IMR-90 (cell line): ENCODE measurements at regions not wholly inside any gene's neighbourhood (a gene's known extent, or its start where the extent isn't known, plus 50 kb on each side); places are given as distances from the start of the nearest gene placed in this dataset.

Experiments used
- ATAC-seq: fragments of 200-7000 bp; cut with Tn5 transposase; 2 replicates; pipeline ENCODE4 v1.9.1; 2020; ENCODE audit warnings: low read depth, mild to moderate bottlenecking, moderate library complexity
- BruUV-seq: library from RNA; stranded (reverse); fragments of 400-500 nt; replicated peaks from 2 replicates; lab custom pipeline; 2021; lab: Mats Ljungman, UMichigan
- CTCF ChIA-PET: fragments of 300-600 bp; formaldehyde crosslinking; extraction: SDS; loops from one replicate; lab custom pipeline; 2021; ENCODE audit warnings: antibody characterized with exemption; lab: Yijun Ruan, JAX
- POLR2A ChIA-PET: fragments of 300-600 bp; sonication (Branson Sonifier 250); formaldehyde crosslinking; loops from one replicate; lab custom pipeline; 2022; ENCODE audit warnings: antibody characterized with exemption; ENCODE audit not compliant: unreplicated experiment; lab: Charles Lee
- DNase-seq: peaks from one replicate; pipeline ENCODE4 v3.0.0; 2013
- H2AFZ ChIP-seq: replicated peaks from 2 replicates; pipeline ENCODE3; 2013; ENCODE audit warnings: low read length, mild to moderate bottlenecking; ENCODE audit not compliant: poor library complexity
- H2AK5ac ChIP-seq: 2 replicates; pipeline ENCODE4 v1.6.1; 2013; ENCODE audit warnings: low read depth, low read length, inconsistent platforms
- H2AK9ac ChIP-seq: replicated peaks from 2 replicates; pipeline ENCODE3; 2013; ENCODE audit warnings: mild to moderate bottlenecking, low read depth, low read length, moderate library complexity; ENCODE audit not compliant: poor library complexity
- H2BK120ac ChIP-seq: 2 replicates; pipeline ENCODE4 v1.6.1; 2013; ENCODE audit warnings: low read depth, low read length, inconsistent platforms
- H2BK15ac ChIP-seq: 3 replicates; pipeline ENCODE4 v1.6.1; 2013; ENCODE audit warnings: low read depth, low read length, inconsistent platforms
- H2BK20ac ChIP-seq: 2 replicates; pipeline ENCODE4 v1.6.1; 2013; ENCODE audit warnings: low read depth, mild to moderate bottlenecking, inconsistent platforms, low read length, moderate library complexity
- H2BK5ac ChIP-seq: 2 replicates; pipeline ENCODE4 v1.6.1; 2013; ENCODE audit warnings: mild to moderate bottlenecking, low read depth, low read length, inconsistent platforms; ENCODE audit not compliant: poor library complexity, severe bottlenecking
- H3K14ac ChIP-seq: replicated peaks from 2 replicates; pipeline ENCODE4 v1.6.1; 2013; ENCODE audit warnings: low read depth, low read length, inconsistent platforms
- H3K18ac ChIP-seq: 2 replicates; pipeline ENCODE4 v1.6.1; 2013; ENCODE audit warnings: low read depth, low read length, control low read depth
- H3K23ac ChIP-seq: 2 replicates; pipeline ENCODE4 v1.6.1; 2013; ENCODE audit warnings: low read depth, low read length, inconsistent platforms
- H3K27ac ChIP-seq: 2 replicates; pipeline ENCODE4 v1.5.1; 2013; ENCODE audit warnings: mild to moderate bottlenecking, control low read depth, low read length; ENCODE audit not compliant: insufficient read depth
- H3K27me3 ChIP-seq: 2 replicates; pipeline ENCODE4 v1.6.1; 2013; ENCODE audit warnings: low read length; ENCODE audit not compliant: control insufficient read depth, insufficient read depth
- H3K36me3 ChIP-seq: 2 replicates; pipeline ENCODE4 v1.6.1; 2013; ENCODE audit warnings: low read length, mixed read lengths; ENCODE audit not compliant: control insufficient read depth, insufficient read depth
- H3K4ac ChIP-seq: 2 replicates; pipeline ENCODE4 v1.6.1; 2013; ENCODE audit warnings: low read depth, low read length, inconsistent platforms
- H3K4me1 ChIP-seq: 2 replicates; pipeline ENCODE4 v1.6.1; 2013; ENCODE audit warnings: low read length, mixed read lengths; ENCODE audit not compliant: control insufficient read depth, insufficient read depth
- H3K4me2 ChIP-seq: 2 replicates; pipeline ENCODE4 v1.6.1; 2013; ENCODE audit warnings: low read depth, mild to moderate bottlenecking, control low read depth, low read length, moderate library complexity
- H3K4me3 ChIP-seq: 2 replicates; pipeline ENCODE4 v1.5.1; 2013; ENCODE audit warnings: low read depth, mild to moderate bottlenecking, control low read depth, low read length, moderate library complexity; ENCODE audit not compliant: insufficient read depth
- H3K56ac ChIP-seq: 2 replicates; pipeline ENCODE4 v1.6.1; 2013; ENCODE audit warnings: low read length, inconsistent platforms; ENCODE audit not compliant: insufficient read depth; ENCODE audit errors: extremely low read depth
- H3K79me1 ChIP-seq, 2 experiments: 2 replicates each; pipeline ENCODE4 v1.6.1; 2013; ENCODE audit warnings: low read length in 2 of 2, inconsistent platforms in 1 of 2, low read depth in 1 of 2
- H3K9ac ChIP-seq: 2 replicates; pipeline ENCODE4 v1.6.1; 2013; ENCODE audit warnings: low read depth, low read length, control low read depth
- H3K9me1 ChIP-seq: 2 replicates; pipeline ENCODE4 v1.6.1; 2013; ENCODE audit warnings: low read length, inconsistent platforms; ENCODE audit not compliant: insufficient read depth
- H3K9me3 ChIP-seq: 2 replicates; pipeline ENCODE4 v1.6.1; 2013; ENCODE audit warnings: low read length; ENCODE audit not compliant: control insufficient read depth, insufficient read depth
- H4K20me1 ChIP-seq: 2 replicates; pipeline ENCODE4 v1.6.1; 2013; ENCODE audit warnings: low read length, inconsistent platforms; ENCODE audit not compliant: insufficient read depth
- H4K5ac ChIP-seq: 2 replicates; pipeline ENCODE4 v1.6.1; 2013; ENCODE audit warnings: mild to moderate bottlenecking, low read depth, low read length, control low read depth
- H4K8ac ChIP-seq, 2 experiments: 2 replicates each; pipeline ENCODE4 v1.6.1; 2013; ENCODE audit warnings: low read depth in 2 of 2, low read length in 2 of 2, control low read depth in 1 of 2, inconsistent platforms in 1 of 2
- H4K91ac ChIP-seq: 2 replicates; pipeline ENCODE4 v1.6.1; 2013; ENCODE audit warnings: low read depth, low read length, inconsistent platforms; ENCODE audit not compliant: insufficient read depth
- BHLHE40 ChIP-seq: fragments of 150-350 bp; IDR thresholded peaks from 2 replicates; pipeline ENCODE4 v1.6.1; 2016; ENCODE audit warnings: mild to moderate bottlenecking, low read depth, low read length
- CEBPB ChIP-seq: IDR thresholded peaks from 2 replicates; pipeline ENCODE4 v1.6.1; 2012; ENCODE audit warnings: low read depth, low read length, improper control_type of control experiment
- CHD1 ChIP-seq: IDR thresholded peaks from 2 replicates; pipeline ENCODE4 v1.6.1; 2012; ENCODE audit warnings: low read depth, low read length, improper control_type of control experiment
- FOS ChIP-seq: fragments of 150-350 bp; IDR thresholded peaks from 2 replicates; pipeline ENCODE4 v1.6.1; 2016; ENCODE audit warnings: low read depth, low read length
- MAFK ChIP-seq: IDR thresholded peaks from 2 replicates; pipeline ENCODE4 v1.6.1; 2012; ENCODE audit warnings: low read depth, low read length, improper control_type of control experiment
- MAZ ChIP-seq: IDR thresholded peaks from 2 replicates; pipeline ENCODE4 v1.6.1; 2012; ENCODE audit warnings: low read depth, mild to moderate bottlenecking, low read length, improper control_type of control experiment, moderate library complexity, borderline replicate concordance
- MXI1 ChIP-seq: IDR thresholded peaks from 2 replicates; pipeline ENCODE4 v1.6.1; 2012; ENCODE audit warnings: low read depth, mild to moderate bottlenecking, low read length, moderate library complexity, borderline replicate concordance
- NFE2L2 ChIP-seq: fragments of 150-350 bp; IDR thresholded peaks from 2 replicates; pipeline ENCODE4 v1.6.1; 2016; ENCODE audit warnings: low read depth, mild to moderate bottlenecking, low read length
- POLR2A ChIP-seq: IDR thresholded peaks from 2 replicates; pipeline ENCODE4 v1.6.1; 2012; ENCODE audit warnings: mild to moderate bottlenecking, low read depth, low read length
- RAD21 ChIP-seq: IDR thresholded peaks from 2 replicates; pipeline ENCODE4 v1.6.1; 2012; ENCODE audit warnings: low read length, improper control_type of control experiment
- RCOR1 ChIP-seq: IDR thresholded peaks from 2 replicates; pipeline ENCODE4 v1.6.1; 2012; ENCODE audit warnings: mild to moderate bottlenecking, low read length, improper control_type of control experiment; ENCODE audit not compliant: insufficient replicate concordance
- RFX5 ChIP-seq: IDR thresholded peaks from 2 replicates; pipeline ENCODE4 v1.8.0; 2012; ENCODE audit warnings: low read depth, mild to moderate bottlenecking, low read length, moderate library complexity
- SMC3 ChIP-seq: fragments of 150-350 bp; IDR thresholded peaks from 2 replicates; pipeline ENCODE4 v1.6.1; 2016; ENCODE audit warnings: low read depth, mild to moderate bottlenecking, antibody characterized with exemption, low read length, moderate library complexity
- WGBS, 2 experiments: methylation state at CpG; one replicate each; pipeline versions ENCODE4 v1.1.5 to v1.1.7; 2013; ENCODE audit warnings: missing lambda C conversion rate in 2 of 2; ENCODE audit not compliant: insufficient read length in 1 of 2; ENCODE audit errors: extremely low coverage in 2 of 2; 5-methylcytosine and 5-hydroxymethylcytosine counted together
- dilution Hi-C: fragments of 300-500 bp; cut with HindIII; formaldehyde crosslinking; loops from one replicate; pipeline ENCODE4 v1.14.3; 2018; ENCODE audit warnings: low sequenced_read_pairs; ENCODE audit not compliant: unreplicated experiment
- in situ Hi-C: fragments of 300-500 bp; cut with MboI; formaldehyde crosslinking; loops from 3 replicates; pipeline ENCODE4 v1.14.3; 2019; ENCODE audit warnings: low sequenced_read_pairs, inconsistent platforms, mixed read lengths
- intact Hi-C: fragments of 100-400 bp; cut with micrococcal nuclease; formaldehyde crosslinking; loops from 2 replicates; pipeline ENCODE4 v1.10.0; 2022
- TF ChIP-seq, protein P1 (sequence below): fragments of 150-350 bp; IDR thresholded peaks from 2 replicates; pipeline ENCODE4 v1.6.1; 2016; ENCODE audit warnings: low read depth, mild to moderate bottlenecking, low read length, moderate library complexity, borderline replicate concordance
- TF ChIP-seq, protein P2 (sequence below): fragments of 150-350 bp; IDR thresholded peaks from 2 replicates; pipeline ENCODE4 v1.6.1; 2017; ENCODE audit warnings: mild to moderate bottlenecking, antibody characterized with exemption, low read length, low read depth
- TF ChIP-seq, protein P3 (sequence below): conservative IDR thresholded peaks from 2 replicates; pipeline ENCODE4 v1.5.1; 2012; ENCODE audit warnings: mild to moderate bottlenecking, low read depth, low read length, improper control_type of control experiment

DNA sequence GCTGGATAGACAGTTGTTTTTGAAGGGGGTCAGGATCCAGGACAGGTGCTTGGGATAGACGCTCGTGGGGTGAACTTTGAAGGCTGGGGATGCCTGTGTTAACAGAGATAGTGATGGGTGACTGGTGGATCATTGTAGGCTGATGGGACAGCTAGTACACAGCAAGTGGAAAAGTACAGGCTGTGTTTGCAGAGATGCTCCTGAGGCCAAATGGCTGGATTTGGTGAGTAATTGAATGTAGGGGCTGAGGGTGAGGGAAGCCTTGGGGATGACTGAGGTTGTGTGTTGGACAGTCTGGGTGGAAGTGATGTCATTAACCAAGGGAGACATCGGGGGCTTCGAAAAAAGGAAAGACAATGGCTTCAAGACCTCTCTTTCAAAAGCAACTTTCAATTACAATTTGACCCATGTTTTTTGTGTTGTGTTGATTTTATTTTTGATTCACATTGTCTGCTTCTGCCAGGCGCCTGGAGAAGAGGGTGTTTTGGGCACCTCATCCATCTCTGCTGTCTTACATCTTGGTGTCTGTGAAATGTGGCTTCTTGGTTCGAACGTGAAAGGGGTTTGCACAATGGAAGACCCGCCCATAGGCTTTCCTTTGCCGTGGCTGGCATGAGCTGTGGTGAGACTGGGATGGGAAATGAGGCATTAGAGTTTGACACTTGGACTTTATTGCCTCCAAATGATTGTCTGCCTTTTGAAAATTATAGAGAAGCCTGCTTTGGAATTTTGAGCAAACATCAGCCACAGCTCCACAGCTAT, 147.5 kb downstream of the FOXD2 start:
- H4K5ac ChIP-seq = no peak overlapping the region
- ChIA-PET CTCF (no interaction called here), POLR2A (no interaction called here)
- intact Hi-C loops (no loop called here), dilution Hi-C loops (no loop called here), in situ Hi-C loops (no loop called here)
- no peaks in the 10 kb centered on the region for H3K9me1 ChIP-seq
- ATAC-seq (no peak), DNase-seq (no peak)
- TF ChIP-seq MXI1 = no peak
- TF ChIP-seq, protein P1, sequence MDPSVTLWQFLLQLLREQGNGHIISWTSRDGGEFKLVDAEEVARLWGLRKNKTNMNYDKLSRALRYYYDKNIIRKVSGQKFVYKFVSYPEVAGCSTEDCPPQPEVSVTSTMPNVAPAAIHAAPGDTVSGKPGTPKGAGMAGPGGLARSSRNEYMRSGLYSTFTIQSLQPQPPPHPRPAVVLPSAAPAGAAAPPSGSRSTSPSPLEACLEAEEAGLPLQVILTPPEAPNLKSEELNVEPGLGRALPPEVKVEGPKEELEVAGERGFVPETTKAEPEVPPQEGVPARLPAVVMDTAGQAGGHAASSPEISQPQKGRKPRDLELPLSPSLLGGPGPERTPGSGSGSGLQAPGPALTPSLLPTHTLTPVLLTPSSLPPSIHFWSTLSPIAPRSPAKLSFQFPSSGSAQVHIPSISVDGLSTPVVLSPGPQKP = no peak
- TF ChIP-seq CEBPB = no peak
- TF ChIP-seq MAFK = no peak
- TF ChIP-seq MAZ = no peak
- TF ChIP-seq FOS = no peak
- no peak for TF ChIP-seq RCOR1
- TF ChIP-seq NFE2L2 = no peak
- TF ChIP-seq RAD21 = no peak
- no peak for TF ChIP-seq BHLHE40
- no peak for TF ChIP-seq POLR2A
- TF ChIP-seq, protein P2, sequence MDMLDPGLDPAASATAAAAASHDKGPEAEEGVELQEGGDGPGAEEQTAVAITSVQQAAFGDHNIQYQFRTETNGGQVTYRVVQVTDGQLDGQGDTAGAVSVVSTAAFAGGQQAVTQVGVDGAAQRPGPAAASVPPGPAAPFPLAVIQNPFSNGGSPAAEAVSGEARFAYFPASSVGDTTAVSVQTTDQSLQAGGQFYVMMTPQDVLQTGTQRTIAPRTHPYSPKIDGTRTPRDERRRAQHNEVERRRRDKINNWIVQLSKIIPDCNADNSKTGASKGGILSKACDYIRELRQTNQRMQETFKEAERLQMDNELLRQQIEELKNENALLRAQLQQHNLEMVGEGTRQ = no peak
- no peak for TF ChIP-seq RFX5
- TF ChIP-seq, protein P3, sequence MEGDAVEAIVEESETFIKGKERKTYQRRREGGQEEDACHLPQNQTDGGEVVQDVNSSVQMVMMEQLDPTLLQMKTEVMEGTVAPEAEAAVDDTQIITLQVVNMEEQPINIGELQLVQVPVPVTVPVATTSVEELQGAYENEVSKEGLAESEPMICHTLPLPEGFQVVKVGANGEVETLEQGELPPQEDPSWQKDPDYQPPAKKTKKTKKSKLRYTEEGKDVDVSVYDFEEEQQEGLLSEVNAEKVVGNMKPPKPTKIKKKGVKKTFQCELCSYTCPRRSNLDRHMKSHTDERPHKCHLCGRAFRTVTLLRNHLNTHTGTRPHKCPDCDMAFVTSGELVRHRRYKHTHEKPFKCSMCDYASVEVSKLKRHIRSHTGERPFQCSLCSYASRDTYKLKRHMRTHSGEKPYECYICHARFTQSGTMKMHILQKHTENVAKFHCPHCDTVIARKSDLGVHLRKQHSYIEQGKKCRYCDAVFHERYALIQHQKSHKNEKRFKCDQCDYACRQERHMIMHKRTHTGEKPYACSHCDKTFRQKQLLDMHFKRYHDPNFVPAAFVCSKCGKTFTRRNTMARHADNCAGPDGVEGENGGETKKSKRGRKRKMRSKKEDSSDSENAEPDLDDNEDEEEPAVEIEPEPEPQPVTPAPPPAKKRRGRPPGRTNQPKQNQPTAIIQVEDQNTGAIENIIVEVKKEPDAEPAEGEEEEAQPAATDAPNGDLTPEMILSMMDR = no peak
- TF ChIP-seq SMC3 = no peak
- no peak for TF ChIP-seq CHD1
- no peak overlapping the region for H3K4me3 ChIP-seq
- no peak overlapping the region for H2BK20ac ChIP-seq
- H2AFZ ChIP-seq = no peak overlapping the region
- H2BK120ac ChIP-seq = no peak overlapping the region
- H3K56ac ChIP-seq = no peak overlapping the region
- no peak overlapping the region for H4K8ac ChIP-seq
- no peaks in the 10 kb centered on the region for H3K4me1 ChIP-seq
- H3K4me2 ChIP-seq = no peak overlapping the region
- no peak overlapping the region for H3K23ac ChIP-seq
- H3K27me3 ChIP-seq = 0 out of 2 replicates have a peak, but pooled peaks cover 3% of the 10 kb centered on the region
- WGBS, 2 experiments = 79% methylated on average over 2 of the region's 9 CpGs; no CpG with 5 or more reads in 1 of the 2 experiments
- H4K20me1 ChIP-seq = no peaks in the 10 kb centered on the region
- no peaks in the 10 kb centered on the region for H3K9me3 ChIP-seq
- no peak overlapping the region for H2BK5ac ChIP-seq
- no peak overlapping the region for H4K91ac ChIP-seq
- no peaks in the 10 kb centered on the region for H3K79me1 ChIP-seq
- H3K14ac ChIP-seq = no peak overlapping the region
- H3K36me3 ChIP-seq = no peaks in the 10 kb centered on the region
- no peak overlapping the region for H3K27ac ChIP-seq
- H3K4ac ChIP-seq = no peak overlapping the region
- H3K18ac ChIP-seq = no peak overlapping the region
- no peak overlapping the region for H3K9ac ChIP-seq
- BruUV-seq = no TSS peak
- no peak overlapping the region for H2AK5ac ChIP-seq
- H2BK15ac ChIP-seq = no peak overlapping the region
- no peak overlapping the region for H2AK9ac ChIP-seq
